Epithelial cell of esophagus (primary cell): ENCODE measurements at regions not wholly inside any gene's neighbourhood (a gene's known extent, or its start where the extent isn't known, plus 50 kb on each side); places are given as distances from the start of the nearest gene placed in this dataset.

Experiments used
- DNase-seq: peaks from one replicate; pipeline ENCODE4 v3.0.0; 2010; ENCODE audit warnings: low read depth
- H3K4me3 ChIP-seq: 2 replicates; pipeline ENCODE4 v1.5.1; 2011; ENCODE audit warnings: mild to moderate bottlenecking, low read length, control low read depth
- TF ChIP-seq, protein P1 (sequence below): IDR thresholded peaks from 2 replicates; pipeline ENCODE4 v1.5.1; 2011; ENCODE audit warnings: low read depth, mild to moderate bottlenecking, low read length, control low read depth, inconsistent platforms; ENCODE audit not compliant: insufficient read depth; ENCODE audit errors: missing control alignments

DNA sequence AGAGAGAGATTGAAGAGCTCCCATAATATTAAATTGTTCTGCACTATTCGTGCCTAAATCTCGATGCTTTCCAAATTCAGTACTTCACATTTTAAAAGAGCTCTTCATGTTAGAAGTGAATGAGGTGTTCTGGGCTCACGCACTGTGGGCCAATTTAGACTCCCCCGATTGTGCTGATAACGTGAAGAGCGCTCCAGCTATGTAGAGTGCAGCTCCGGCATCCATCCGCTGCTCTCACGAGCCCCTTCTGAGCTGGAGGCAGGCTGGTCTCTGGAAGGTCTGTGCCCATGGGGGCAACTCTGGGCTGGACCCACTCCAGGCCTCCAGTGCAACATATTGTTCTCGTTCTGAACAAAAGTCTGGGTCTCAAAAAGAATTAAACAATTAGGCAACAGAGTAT is 692.6 kb downstream of the VRK1 start:
- no peak overlapping the region for H3K4me3 ChIP-seq
- TF ChIP-seq, protein P1, sequence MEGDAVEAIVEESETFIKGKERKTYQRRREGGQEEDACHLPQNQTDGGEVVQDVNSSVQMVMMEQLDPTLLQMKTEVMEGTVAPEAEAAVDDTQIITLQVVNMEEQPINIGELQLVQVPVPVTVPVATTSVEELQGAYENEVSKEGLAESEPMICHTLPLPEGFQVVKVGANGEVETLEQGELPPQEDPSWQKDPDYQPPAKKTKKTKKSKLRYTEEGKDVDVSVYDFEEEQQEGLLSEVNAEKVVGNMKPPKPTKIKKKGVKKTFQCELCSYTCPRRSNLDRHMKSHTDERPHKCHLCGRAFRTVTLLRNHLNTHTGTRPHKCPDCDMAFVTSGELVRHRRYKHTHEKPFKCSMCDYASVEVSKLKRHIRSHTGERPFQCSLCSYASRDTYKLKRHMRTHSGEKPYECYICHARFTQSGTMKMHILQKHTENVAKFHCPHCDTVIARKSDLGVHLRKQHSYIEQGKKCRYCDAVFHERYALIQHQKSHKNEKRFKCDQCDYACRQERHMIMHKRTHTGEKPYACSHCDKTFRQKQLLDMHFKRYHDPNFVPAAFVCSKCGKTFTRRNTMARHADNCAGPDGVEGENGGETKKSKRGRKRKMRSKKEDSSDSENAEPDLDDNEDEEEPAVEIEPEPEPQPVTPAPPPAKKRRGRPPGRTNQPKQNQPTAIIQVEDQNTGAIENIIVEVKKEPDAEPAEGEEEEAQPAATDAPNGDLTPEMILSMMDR: no peak
- DNase-seq: no peak

DNA sequence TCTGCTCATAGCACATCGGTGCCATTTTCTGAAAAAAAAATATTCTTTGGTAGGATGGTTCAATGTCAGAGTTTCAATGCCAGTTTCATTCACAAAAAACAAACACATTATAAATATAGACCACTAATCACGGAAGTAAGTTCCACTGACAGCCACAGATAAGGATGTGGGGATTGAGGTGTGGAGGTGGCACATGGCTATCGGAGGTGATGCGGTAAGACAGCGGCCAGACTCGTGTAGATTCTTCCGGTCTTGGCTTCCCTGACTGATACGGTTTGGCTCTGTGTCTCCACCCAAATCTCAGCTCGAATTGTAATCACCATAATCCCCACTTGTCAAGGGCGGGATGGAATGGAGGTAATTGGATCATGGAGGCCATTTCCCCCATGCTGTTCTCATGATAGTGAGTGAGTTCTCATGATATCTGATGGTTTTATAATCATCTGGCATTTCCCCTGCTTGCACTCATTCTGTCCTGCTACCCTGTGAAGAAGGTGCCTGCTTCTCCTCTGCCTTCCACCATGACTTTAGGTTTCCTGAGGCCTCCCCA is 693.4 kb downstream of the VRK1 start:
- no peak for DNase-seq
- H3K4me3 ChIP-seq: no peak overlapping the region
- TF ChIP-seq, protein P1: no peak

DNA sequence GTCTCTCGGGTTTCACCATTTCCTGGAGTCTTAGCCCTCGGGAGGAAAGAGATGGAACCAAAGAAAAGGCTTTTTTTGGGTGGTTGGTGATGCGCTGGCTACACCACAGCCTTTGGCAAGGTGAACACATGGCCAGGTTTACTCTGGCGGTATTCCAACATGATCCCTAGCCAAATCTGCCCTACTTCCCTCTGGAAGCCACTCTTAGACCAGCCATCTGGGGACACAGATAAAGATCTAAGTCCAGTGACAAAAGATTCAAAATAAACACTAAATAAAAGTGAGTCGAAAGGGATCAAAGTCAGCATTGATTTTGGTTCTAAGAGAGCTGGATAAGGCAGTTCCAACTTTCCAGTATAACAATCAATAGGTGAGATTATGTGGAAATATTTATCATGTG is 694.5 kb downstream of the VRK1 start:
- DNase-seq: no peak
- no peak overlapping the region for H3K4me3 ChIP-seq
- TF ChIP-seq, protein P1: no peak

DNA sequence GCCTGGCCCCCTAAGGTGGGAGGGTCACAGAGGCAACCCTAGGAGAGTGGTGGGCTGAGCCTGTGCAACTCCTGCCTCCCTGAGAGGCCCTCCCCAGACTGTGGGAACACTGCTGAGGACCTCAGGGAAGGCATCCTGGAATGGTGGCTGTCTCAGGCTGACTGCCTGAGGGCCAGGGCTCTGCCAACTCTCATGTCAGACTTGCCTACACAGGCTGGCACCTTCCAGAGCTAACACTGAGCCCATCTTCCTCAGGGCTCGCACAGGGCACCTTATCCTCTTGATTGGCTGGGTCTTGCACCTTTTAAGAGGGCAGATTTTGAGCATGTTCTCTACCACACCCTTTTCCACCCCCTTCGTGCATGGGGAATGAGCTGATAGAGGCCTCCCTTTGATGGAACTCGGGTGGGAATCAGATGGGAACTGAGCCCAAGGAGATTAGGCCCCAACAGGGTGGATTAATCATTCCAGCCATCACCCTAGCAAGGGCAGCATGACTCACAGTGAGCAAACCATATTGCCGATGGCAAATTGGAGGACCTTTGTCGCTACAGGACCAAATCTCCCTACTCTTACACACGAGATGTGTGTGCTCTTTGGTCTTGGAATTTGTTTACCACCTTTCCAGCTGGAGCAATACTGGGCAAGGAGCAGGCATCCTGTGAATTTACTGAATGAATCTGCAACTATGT is 702.8 kb downstream of the VRK1 start:
- TF ChIP-seq, protein P1: no peak
- no peak overlapping the region for H3K4me3 ChIP-seq
- peak; percentile 11 for DNase-seq

DNA sequence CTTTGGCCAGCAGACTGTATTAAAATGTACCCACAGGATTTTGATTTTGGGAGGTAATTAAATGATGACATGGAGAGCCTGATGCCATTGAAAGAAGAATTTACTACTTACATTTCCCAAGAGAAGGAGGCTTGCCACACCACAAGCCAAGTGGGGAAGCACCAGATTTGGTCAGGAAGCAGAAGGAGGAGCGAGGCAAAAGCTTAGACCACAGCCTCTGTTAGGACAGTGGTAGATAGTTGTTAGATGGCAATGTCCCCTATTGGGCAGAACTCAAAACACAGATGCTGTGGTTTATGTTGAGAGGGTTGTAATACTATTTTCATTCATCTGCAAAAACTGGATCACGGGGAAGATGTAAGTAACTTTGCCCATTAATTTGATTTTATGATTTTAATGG is 709.4 kb downstream of the VRK1 start:
- H3K4me3 ChIP-seq: no peak overlapping the region
- no peak for DNase-seq
- TF ChIP-seq, protein P1: no peak

- TF ChIP-seq, protein P1: no peak
- no peak overlapping the region for H3K4me3 ChIP-seq
- DNase-seq: no peak
These were observed 716.7 kb downstream of the VRK1 start for GRCh38 chr14:97513891-97514290.
